CD4-positive, alpha-beta T cell treated with Interferon alpha-2 for 1 hour (primary cell): ENCODE measurements at regions not wholly inside any gene's neighbourhood (a gene's known extent, or its start where the extent isn't known, plus 50 kb on each side); places are given as distances from the start of the nearest gene placed in this dataset.
"Not testable (repeated sequence)": the region's sequence is repeated elsewhere in the genome, so short reads cannot be mapped to it uniquely, and the experiment has no call there.

Experiments
- DNase-seq, 2 donors: peaks; one replicate each; pipeline ENCODE4 v3.0.0-alpha.2; 2020 to 2022

DNA sequence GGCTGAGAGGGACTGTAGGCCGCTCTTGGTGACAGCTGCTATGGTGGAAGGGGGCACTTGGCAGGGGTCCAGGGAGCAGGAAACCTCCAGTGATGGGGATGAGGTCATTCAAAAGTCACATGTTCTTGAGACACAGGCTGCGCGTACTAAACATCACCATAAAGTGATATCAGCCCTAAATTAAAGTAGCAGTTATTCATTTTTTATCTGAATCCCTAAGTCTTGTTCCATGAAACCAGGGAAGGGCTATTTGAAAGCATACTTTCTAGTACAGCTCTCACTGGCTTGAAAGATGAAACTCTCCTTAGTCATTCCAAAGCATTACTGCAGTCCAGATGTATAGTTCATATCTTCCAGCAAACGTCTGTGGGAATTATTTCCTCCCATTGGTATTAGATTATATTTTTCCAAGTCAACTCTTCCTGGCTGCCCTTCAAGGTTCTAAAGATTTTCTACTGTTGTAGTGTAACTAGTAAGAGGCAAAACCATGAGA is 373.1 kb downstream of the CD109 start:
- DNase-seq, result no peak

DNA sequence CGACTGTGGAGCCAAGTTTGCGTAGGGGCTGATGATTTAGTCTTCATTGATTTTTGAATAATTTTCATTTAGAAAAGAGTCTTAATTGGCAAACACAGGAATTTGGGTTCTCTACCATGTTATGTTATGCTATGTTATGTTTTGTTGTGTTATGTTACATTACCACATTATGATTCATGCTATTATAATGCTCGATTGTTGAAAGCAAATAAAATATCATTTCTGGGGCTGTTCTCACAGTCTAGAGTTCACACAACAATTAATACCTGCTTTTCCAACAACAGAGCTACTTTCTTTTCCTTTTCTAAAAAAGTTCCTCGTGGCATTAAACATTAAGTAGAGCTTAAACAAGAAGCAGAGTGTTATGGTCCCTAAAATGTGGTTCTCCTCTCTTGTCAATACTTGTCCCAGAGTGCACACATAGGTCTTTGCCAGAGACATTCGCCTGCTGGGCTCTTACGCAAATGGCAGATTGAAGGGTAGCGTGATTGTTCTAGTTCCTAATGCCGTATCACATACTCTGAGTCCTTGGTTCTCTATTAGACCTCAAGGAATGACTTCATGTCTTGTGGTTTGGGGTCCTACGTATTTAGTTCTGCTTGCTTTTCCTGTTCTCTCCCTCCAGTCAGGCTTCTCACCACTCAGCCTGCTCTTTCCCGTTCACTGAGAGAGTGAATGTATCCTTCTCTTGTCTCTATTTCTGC is 370.3 kb downstream of the CD109 start:
- DNase-seq, result no peak

DNA sequence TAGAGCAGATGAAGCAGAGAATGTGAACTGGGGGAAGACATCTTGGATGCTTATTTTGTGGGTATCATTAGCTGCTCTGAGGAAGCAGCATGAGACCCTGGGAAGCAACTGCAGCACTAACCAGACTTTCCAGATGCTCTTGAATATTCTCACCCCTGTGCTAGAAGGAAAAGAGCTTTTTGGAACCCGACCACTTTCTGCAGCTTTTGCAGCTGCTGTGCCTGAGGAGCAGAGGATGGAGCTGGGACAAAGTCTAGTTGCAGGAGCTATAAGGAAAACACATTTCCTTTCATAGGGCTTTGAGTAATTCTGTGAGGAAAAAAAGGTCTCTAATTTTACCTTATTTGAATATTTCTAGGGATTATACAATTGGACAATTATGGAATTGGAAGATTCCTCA is 369.7 kb downstream of the CD109 start:
- DNase-seq, result no peak

DNA sequence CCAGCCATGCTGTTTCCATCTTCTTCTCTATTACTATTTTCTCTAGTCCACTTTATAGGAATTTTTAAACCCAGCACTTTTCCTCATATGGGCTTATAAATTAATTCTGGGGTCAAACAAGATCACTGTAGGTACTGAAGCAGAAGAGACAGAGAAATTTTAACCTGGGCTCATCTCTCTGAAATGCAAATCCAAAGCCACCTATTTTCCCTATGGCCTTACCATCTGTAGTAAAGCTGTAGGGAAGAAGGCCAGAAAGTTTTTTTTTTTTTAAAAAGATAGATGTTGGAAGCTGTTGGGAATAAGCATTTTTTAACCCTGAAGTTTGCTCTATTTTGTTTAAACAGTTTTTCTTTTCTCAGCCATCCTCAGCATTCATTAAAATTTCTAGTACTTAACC is 367.4 kb downstream of the CD109 start:
- DNase-seq, result no peak

DNA sequence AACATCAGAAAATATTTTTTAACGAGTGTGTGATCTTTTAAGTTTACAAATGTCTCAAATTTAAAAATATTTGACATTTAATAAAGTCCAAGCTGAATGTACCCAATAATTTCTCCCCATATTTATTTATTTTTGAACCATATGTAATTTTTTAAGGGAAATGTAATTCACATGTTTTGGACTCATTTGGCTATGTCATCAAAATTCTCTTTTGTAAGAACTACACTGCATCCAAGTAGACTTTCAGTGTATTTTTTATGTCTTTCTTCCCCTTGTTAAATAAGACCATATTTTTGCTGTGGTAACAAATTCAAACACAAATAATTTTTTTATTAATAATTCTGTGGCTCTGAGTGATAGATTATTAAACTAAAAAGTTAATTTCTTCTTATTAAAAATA is 365.2 kb downstream of the CD109 start:
- no peak for DNase-seq

DNA sequence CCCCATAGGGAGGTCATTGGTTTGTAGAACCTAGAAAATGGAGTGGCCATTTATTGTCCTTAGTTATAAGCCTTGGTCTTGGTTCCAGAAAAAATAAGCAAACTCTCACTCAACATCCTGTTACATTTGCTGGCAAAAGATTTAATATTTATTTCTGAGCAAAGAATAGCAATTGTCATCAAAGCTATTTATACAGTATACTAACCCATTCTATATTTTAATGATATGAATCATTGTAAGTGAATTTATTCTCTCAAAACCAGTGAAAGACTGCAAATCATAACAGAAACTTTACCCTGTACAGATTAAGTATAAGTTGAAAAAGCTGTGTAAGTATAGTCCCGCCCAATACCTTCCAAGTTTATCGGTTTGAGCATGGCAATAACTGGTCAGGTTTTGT is 364.4 kb downstream of the CD109 start:
- DNase-seq, result no peak

DNA sequence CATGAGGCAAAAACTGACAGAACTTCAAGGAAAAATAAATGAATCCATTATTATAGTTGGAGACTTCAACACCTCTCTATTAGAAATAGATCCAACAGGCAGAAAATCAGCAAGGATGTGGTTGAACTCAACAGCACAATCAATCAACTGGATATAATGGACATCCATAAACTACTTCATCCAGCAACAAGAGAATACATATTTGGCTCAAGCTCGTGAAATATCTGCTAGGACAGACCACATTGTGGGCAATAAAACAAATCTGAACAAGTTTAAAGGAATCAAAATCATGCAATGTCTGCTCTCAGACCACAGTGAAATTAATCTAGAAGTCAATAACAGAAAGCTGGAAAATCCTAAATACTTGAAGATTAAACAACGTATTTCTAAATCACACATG is 362.6 kb downstream of the CD109 start:
- DNase-seq, result no peak

DNA sequence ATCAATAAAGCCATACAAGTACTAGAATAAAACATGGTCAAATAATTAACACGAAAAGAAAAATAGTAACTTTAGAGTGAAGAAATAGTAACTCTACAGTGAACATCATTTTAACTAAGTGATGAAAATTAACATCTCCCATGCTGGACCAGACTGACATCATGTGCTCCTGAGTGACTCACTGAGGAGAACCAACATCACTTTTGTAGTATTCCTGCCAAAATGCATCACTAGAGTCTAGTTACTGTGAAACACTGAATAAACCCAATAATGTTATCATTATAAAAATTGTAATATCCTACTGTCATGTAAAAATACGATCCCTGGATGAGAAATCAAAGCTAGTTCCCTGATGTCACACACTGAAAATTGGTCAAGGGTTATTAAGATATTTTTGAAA is 361.3 kb downstream of the CD109 start:
- DNase-seq, result no peak

DNA sequence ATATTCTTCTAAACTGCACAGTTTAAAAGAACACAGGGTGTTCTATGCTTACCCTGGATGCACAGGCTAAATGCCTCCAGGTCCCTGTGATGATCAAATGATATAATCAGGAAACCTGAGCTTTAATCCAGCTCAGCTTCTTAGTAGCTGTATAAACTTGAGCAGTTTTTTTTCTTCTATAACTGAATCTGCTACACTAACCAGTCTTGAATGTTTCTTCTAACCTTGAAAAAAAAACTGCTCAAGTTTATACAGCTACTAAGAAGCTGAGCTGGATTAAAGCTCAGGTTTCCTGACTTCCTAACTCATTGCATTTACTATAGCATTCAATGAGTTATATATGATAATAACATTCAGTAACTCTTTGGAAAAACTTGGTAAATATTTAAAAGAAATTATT is 358.2 kb downstream of the CD109 start:
- DNase-seq, result no peak

DNA sequence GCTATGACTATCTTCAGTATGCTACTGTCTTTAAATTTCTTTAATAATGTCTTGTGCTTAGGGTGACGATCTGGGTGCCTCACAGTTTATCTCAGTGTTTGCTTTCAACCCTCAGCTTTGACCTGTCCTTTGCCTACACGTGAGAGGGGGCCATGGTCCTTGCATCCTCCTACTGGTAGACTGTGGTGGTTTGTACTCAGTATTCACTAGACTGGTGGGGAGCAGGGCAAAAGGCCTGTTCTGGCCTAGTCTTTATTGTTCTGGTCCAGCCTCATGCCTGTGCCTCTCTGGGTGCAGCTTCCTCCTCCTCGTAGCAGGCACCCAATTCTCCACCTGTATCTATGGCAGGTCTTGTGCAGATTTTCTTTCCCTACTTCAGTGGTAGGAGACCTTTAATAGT is 354.9 kb downstream of the CD109 start:
- DNase-seq, result no peak

DNA sequence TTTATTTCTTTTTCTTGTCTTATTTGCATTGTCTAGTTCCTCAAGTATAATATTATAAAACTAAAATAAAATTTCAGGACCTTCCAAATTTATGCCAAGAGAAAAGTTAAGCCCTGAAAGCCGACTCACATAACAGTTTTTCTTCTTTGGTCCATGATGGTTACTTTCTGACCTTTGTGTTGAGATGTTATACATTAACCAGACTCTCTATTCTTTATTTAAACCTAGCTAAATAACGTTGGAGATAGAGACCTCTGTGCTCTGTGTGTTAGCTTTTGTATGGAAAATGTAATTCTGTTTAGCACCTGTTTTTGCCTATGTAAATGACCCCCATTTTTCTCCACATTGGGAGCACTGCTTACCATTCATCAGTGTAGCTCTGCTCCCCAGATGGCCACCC is 352.4 kb downstream of the CD109 start:
- no peak for DNase-seq

DNA sequence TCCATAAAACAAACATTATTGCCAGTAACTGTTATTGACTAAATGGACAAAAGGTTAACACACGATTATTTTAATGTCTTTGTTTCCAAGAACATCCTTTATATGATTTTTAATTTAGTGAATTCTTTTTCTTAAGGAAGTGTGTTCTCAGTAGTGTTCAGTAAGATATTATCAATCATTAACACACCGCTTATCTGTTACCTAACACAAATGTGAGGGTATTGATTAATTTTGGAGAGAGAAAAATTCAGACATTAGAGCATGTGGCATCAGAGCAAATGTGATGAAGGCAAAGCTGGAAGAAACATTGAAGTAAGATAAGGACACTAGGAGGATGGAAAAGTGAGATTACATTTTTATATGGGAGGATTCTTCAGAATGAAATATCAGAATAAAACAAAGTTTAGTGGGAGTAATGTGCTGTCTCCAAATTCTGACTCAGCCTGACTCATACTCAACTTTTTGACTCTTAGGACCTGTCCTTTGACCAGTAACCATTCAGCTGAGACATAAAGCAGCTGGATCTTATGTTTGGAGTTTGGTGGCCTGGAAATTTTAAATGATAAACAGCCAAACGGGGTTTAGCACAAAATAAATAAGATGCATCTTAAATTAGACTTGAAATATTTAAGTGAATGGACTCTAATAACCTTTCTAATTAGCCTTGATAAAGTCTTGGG is 348.6 kb downstream of the CD109 start:
- no peak for DNase-seq

DNA sequence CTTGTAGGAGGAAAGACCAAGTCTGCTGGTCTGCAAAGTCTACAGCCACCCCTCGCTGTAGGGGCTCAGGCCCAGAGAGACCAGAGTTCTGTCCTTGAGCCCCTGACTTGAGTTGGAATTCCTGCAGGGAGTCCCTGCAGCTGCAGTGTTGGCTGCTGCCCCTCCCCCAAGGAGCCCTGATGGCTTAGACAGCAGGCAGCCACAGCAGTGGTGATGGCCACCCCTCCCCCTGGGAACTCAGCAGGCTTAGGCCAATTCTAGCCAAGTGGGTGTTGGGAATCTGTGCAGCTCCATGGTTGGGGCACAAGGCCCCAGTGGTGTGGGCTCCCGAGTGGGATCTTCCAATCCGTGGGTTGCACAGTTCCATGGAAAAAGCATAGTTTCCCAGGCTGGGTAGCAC is 345.4 kb downstream of the CD109 start:
- DNase-seq, result no peak

DNA sequence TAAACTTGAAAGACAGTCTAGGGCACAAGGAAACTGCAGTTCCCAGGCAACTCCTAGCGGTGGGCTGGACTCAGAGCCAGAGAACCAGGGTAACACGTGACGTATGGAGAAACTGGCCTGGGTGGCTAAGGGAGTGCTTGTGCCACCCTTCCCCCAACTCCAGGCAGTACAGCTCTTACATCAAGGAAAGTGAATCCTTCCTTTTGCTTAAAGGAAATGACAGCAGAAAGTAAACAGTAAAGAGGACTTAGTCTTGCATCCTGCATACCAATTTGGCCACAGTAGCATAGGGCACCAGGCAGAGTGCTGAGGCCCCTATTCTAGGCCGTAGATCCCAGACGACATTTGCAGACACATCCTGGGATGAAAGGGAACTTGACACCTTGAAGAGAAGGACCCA is 322.8 kb downstream of the CD109 start:
- no peak for DNase-seq

DNA sequence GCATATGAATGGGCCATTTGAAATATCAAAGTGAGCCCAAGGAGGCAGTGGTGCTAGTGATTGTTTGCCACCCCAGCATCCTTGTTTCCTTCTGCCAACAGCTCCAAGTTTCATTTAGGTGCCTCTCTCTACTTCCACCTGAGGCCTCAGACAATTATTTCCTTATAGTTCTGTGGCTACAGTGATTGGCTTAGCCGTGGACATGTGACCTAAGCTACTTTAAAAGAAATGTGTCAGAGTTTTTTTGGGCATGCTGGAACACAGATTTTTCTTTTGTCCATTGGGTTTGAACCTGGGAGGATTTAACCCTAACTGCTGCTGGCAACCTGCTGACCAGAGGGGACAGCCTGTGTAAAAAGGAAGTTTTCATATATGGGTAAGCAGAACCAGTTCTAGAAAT is 319.4 kb downstream of the CD109 start:
- DNase-seq, result no peak

DNA sequence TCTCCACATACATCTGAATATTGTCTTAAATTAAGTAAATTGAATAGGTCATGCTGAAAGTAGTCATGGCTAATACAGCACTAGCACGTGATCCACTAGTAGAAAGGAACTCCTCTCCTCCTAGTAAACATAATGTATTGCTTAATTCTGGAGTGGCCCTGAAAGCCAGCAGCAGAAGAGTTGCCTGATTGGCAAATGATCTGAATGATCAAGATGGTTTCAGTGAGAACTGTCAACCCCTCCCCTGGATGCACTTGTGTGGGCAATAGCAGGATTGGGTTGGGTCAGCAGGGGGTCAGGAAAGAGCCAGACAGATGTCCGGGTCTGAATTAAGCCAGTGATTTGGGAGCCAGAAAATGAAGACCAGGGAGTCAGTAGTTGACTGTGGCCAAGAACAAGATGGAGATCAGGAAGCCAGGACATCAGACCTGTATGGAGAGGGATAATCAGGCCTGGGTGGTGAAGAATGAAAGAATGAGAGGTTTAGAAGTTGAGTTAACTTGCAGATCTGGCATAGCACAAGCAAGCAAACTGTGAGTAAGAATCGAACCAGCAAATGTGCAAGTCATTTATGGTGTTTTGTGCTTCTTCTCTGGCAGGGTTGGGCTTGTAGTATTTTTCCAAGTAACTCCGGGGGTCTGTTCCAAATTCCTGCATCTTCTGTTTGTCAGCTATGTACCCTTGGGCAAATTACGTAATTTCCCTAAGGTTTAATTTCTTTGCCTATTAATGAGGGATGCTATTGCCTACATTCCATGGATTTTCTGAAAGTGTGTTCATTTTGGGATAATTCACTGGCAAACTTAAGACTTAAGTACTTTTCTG is 304.9 kb downstream of the CD109 start:
- no peak for DNase-seq

DNA sequence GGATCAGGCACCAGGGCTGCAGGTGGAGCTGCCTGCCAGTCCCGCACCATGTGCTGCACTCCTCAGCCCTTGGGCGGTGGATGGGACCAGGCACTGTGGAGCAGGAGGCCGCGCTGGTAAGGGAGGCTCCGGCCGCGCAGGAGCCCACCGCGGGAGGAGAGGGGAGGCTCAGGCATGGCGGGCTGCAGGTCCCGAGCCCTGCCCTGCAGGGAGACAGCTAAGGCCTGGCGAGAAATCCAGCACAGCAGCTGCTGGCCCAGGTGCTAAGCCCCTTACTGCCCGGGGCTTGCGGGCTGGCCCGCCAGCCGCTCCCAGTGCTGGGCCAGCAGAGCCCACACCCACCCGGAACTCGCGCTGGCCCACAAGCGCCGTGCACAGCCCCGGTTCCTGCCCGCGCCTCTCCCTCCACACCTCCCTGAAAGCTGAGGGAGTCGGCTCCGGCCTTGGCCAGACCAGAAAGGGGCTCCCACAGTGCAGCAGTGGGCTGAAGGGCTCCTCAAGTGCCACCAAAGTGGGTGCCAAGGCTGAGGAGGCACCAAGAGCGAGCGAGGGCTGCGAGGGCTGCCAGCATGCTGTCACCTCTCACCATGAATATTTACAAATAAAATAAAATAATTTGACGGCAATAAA is 294.7 kb downstream of the CD109 start:
- not testable (repeated sequence) for DNase-seq

DNA sequence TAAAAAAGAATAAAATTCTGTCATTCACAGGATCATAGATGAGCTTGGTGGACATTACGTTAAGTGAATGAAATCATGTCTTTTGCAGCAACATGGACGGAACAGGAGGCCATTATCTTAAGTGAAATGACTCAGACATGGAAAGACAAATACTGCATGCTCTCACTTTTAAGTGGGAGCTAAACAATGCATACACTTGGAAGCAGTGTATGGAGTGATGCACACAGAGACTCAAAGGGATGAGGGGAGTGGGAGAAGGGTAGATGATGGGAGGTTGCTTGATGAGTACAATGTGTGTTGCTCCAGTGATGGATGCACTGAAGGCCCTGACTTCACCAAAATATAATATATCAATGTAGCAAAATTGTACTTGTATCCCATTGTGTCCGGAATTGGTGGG is 293.4 kb downstream of the CD109 start:
- no peak for DNase-seq

DNA sequence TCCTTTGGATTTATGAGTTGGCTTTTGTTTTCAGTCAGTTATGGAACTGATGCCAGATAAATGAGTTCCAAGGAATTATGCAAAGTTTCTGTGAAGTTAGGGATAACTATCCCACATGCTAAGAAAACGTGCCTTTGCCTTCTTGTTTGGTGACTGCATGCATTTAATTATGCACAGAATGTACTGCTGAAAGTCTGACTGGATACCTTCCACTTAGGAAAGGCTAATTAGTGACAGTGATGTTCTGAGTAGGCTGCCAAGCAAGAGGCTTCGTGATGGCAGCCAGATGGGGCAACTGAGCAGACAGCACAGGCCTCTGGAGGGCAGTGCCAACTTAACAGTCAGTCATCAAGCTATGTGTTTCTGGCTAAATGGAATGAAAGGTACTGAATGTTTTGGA is 289.9 kb downstream of the CD109 start:
- no peak for DNase-seq

DNA sequence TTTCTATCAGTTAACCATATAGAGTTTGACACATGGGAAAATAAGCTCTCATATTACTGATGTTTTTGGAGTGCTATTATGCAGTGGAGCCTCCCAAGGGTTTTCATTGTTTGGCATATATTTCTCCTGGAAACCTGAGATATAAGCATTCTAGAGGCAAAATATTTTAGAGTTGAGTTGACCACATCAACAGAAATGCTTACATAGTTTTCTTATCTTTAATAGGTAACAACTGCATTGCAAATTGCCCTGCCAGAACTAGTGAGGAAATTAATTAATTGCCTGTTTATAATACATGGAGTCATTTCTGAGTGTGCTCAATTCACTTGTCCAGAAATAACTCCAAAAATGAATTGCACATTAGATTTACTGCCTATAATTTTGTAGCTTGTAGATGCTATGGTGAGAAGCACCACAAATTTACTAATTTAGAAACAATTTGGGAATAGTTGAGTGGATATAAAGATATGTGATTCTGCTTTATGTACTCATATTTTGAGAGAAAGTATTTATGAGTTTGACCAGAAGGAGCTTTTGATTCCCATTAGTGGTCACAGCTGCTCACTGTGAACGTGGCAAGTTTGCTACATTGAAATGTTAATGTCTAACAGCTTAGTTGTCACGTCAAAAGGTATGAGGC is 288.7 kb downstream of the CD109 start:
- no peak for DNase-seq

DNA sequence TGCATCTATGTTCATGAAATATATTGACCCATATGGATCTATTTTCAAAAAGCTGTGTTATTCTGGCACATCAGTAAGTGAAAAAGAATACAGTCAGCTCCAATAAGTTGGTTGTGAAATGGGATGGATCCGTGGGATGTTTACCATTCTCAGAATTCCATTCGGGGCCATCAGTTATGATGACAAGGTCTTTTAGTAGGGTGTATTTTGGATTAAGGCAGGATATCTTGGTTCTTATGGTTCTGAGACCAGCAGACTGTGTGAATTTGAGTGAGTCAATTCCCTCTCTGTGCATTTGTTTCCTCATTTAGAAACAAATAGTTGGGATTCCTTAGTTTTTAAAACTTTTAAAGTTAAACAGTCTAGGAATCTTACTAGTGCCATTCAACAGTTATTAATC is 287.4 kb downstream of the CD109 start:
- DNase-seq, result no peak

DNA sequence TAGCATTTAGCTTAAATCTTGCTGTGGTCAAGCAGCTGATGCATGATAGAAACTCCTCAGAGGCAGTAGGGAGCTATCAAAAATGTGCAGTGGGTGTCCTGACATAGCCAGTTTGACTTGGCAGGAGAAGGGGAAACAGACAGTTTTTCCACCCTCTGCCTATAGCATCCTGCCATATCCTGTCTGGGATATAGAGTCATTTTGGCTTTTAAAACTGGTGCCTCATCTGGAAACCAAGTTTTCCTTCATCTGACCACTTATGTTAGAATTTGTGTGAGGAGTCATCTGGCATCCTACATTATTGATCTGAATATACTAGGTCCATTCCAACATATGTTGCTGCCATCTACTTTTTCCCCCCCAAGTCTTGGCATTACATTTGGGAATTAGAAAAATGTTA is 284.1 kb downstream of the CD109 start:
- no peak for DNase-seq

DNA sequence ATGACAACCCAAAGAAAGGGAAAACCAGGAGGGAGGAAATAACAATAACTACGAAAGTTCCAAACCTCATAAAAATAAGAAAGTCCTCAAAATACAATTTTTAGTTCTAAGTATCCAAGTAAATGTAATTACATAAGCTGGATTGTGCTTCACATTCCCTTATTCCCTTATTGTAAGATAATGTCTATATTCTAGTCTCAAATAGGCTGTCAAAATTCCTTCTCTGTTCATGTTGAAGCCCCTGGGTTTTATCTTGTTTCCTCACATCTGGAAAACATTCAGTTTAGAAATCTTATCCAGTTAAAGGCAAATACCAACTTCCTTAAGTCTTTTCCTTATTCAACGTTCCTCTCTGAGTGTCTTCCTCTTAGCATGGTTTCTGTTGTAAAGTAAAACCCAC is 282.3 kb downstream of the CD109 start:
- DNase-seq, result no peak
